Gastroesophageal sphincter (tissue), 4 donors: ENCODE measurements at regions not wholly inside any gene's neighbourhood (a gene's known extent, or its start where the extent isn't known, plus 50 kb on each side); places are given as distances from the start of the nearest gene placed in this dataset.

Experiments
- ATAC-seq: fragments of 150-250 bp; one replicate; pipeline ENCODE4 v1.9.1; 2016; ENCODE audit warnings: mild to moderate bottlenecking, moderate library complexity
- H3K27ac ChIP-seq, 4 donors: fragments of 200-600 bp; sonication (generic) in 3 of 4; 1 replicate in 3 of 4; 2 replicates in 1 of 4; pipeline ENCODE4 v1.5.1; 2016 to 2019
- H3K27me3 ChIP-seq: fragments of 200-600 bp; sonication (generic); one replicate; pipeline ENCODE4 v1.5.1; 2019
- H3K36me3 ChIP-seq, 2 donors: fragments of 200-600 bp; sonication (generic); one replicate each; pipeline ENCODE4 v1.5.1; 2019; ENCODE audit warnings: control low read depth in 1 of 2
- H3K4me1 ChIP-seq, 3 donors: fragments of 200-600 bp; sonication (generic); 1 replicate in 2 of 3; 2 replicates in 1 of 3; pipeline ENCODE4 v1.5.1; 2016 to 2019; ENCODE audit warnings: control low read depth in 2 of 3
- H3K4me3 ChIP-seq, 2 donors: fragments of 200-600 bp; sonication (generic); one replicate each; pipeline ENCODE4 v1.5.1; 2019; ENCODE audit warnings: mild to moderate bottlenecking in 1 of 2, moderate library complexity in 1 of 2
- H3K9me3 ChIP-seq, 3 donors: fragments of 200-600 bp; sonication (generic); one replicate each; pipeline ENCODE4 v1.5.1; 2017 to 2019; ENCODE audit warnings: control low read depth in 2 of 3
- CTCF ChIP-seq, 4 experiments: fragments of 200-600 bp in 2 of 4; fragments of 450-650 bp in 2 of 4; sonication (generic) in 1 of 4; IDR thresholded peaks; one replicate each; pipeline ENCODE4 v1.5.1; 2017 to 2019; ENCODE audit warnings: antibody characterized with exemption in 4 of 4, mild to moderate bottlenecking in 2 of 4, moderate library complexity in 2 of 4
- EP300 ChIP-seq: sonication (generic); formaldehyde crosslinking; IDR thresholded peaks from one replicate; pipeline ENCODE4 v1.6.1; 2017; ENCODE audit warnings: antibody characterized with exemption, mild to moderate bottlenecking
- POLR2A ChIP-seq, 2 donors: fragments of 450-650 bp; IDR thresholded peaks; one replicate each; pipeline ENCODE4 v1.6.1; 2017; ENCODE audit warnings: antibody characterized with exemption in 2 of 2, mild to moderate bottlenecking in 2 of 2, moderate library complexity in 1 of 2
- POLR2AphosphoS5 ChIP-seq: sonication (generic); formaldehyde crosslinking; IDR thresholded peaks from one replicate; pipeline ENCODE4 v1.6.1; 2017; ENCODE audit warnings: antibody characterized with exemption
- WGBS, 2 donors: methylation state at CpG; one replicate each; pipeline ENCODE4 v1.1.5; 2018; ENCODE audit warnings: low coverage in 1 of 2; 5-methylcytosine and 5-hydroxymethylcytosine counted together

GRCh38 chr14:29390081-29390832 lies 537.4 kb downstream of the PRKD1 start:
- Histone ChIP-seq H3K36me3 (no peaks in the 10 kb centered on the region), H3K4me1 (no peaks in the 10 kb centered on the region), H3K27ac (no peak overlapping the region), H3K9me3 (no peaks in the 10 kb centered on the region), H3K4me3 (no peak overlapping the region), H3K27me3 (no peaks in the 10 kb centered on the region)
- TF ChIP-seq EP300 (no peak), CTCF (IDR thresholded peaks at IDR 0.05) (no peak), POLR2AphosphoS5 (no peak), POLR2A (IDR thresholded peaks at IDR 0.05) (no peak)
- WGBS, 2 donors: 51 to 60% methylated on average over 13 to 14 of the region's 16 CpGs
- no peak for ATAC-seq

GRCh38 chr14:29391231-29391630 lies 536.4 kb downstream of the PRKD1 start:
- H3K27ac ChIP-seq: no peak overlapping the region
- H3K4me3 ChIP-seq: no peak overlapping the region
- no peak for ATAC-seq
- no peaks in the 10 kb centered on the region for H3K27me3 ChIP-seq
- H3K36me3 ChIP-seq: no peaks in the 10 kb centered on the region
- 75 to 90% methylated on average over 4 of the region's 4 CpGs for WGBS, 2 donors
- TF ChIP-seq CTCF (IDR thresholded peaks at IDR 0.05): no peak
- no peak for TF ChIP-seq POLR2AphosphoS5
- no peak for TF ChIP-seq EP300
- TF ChIP-seq POLR2A (IDR thresholded peaks at IDR 0.05): no peak
- H3K9me3 ChIP-seq: no peaks in the 10 kb centered on the region
- no peaks in the 10 kb centered on the region for H3K4me1 ChIP-seq

- Histone ChIP-seq H3K27me3 (no peaks in the 10 kb centered on the region), H3K9me3 (no peaks in the 10 kb centered on the region), H3K4me1 (no peaks in the 10 kb centered on the region), H3K36me3 (no peaks in the 10 kb centered on the region), H3K4me3 (no peak overlapping the region), H3K27ac (no peak overlapping the region)
- ATAC-seq: no peak
- no peak for TF ChIP-seq CTCF (IDR thresholded peaks at IDR 0.05)
- TF ChIP-seq EP300: no peak
- no peak for TF ChIP-seq POLR2A (IDR thresholded peaks at IDR 0.05)
- TF ChIP-seq POLR2AphosphoS5: no peak
- 34 to 69% methylated on average over 2 of the region's 2 CpGs for WGBS, 2 donors
Observed at GRCh38 chr14:29391801-29392200, 535.8 kb downstream of the PRKD1 start.

- H3K27me3 ChIP-seq: no peaks in the 10 kb centered on the region
- TF ChIP-seq POLR2A (IDR thresholded peaks at IDR 0.05): no peak
- no peak for TF ChIP-seq CTCF (IDR thresholded peaks at IDR 0.05)
- no peak for TF ChIP-seq EP300
- TF ChIP-seq POLR2AphosphoS5: no peak
- no peak overlapping the region for H3K4me3 ChIP-seq
- no peak overlapping the region for H3K27ac ChIP-seq
- no peak for ATAC-seq
- H3K4me1 ChIP-seq: no peaks in the 10 kb centered on the region
- WGBS, 2 donors: 83 to 100% methylated on average over 2 to 3 of the region's 3 CpGs
- no peaks in the 10 kb centered on the region for H3K9me3 ChIP-seq
- H3K36me3 ChIP-seq: no peaks in the 10 kb centered on the region
Observed at GRCh38 chr14:29392287-29392686, 535.4 kb downstream of the PRKD1 start.

- ATAC-seq: no peak
- Histone ChIP-seq H3K4me3 (no peak overlapping the region), H3K27me3 (no peaks in the 10 kb centered on the region), H3K9me3 (peaks cover 0 to 17% (median 0%) of the 10 kb centered on the region in 3 donors), H3K27ac (no peak overlapping the region), H3K36me3 (no peaks in the 10 kb centered on the region), H3K4me1 (no peaks in the 10 kb centered on the region)
- TF ChIP-seq POLR2A (IDR thresholded peaks at IDR 0.05): no peak
- no peak for TF ChIP-seq EP300
- no peak for TF ChIP-seq POLR2AphosphoS5
- no peak for TF ChIP-seq CTCF (IDR thresholded peaks at IDR 0.05)
- 82 to 94% methylated on average over 2 of the region's 2 CpGs for WGBS, 2 donors
Observed at GRCh38 chr14:29403091-29403490, 524.6 kb downstream of the PRKD1 start.
